Iris pigment epithelial cell (primary cell): ENCODE measurements at regions not wholly inside any gene's neighbourhood (a gene's known extent, or its start where the extent isn't known, plus 50 kb on each side); places are given as distances from the start of the nearest gene placed in this dataset.

Source experiments
- DNase-seq: peaks from one replicate; pipeline ENCODE4 v3.0.0-alpha.2; 2011; ENCODE audit warnings: low read depth

- no peak for DNase-seq
These were observed 212.7 kb downstream of the HNMT start for GRCh38 chr2:138176862-138177439.

GRCh38 chr2:138177693-138178092, 213.4 kb downstream of the HNMT start:
- DNase-seq: no peak

GRCh38 chr2:138180692-138181386, 216.6 kb downstream of the HNMT start:
- no peak for DNase-seq

- DNase-seq: no peak
These were observed 218.1 kb downstream of the HNMT start for GRCh38 chr2:138182250-138182936.

- no peak for DNase-seq
These were observed 218.7 kb downstream of the HNMT start for GRCh38 chr2:138182937-138183312.

GRCh38 chr2:138183705-138184104, 219.4 kb downstream of the HNMT start:
- DNase-seq: no peak

- no peak for DNase-seq
These were observed 220.2 kb downstream of the HNMT start for GRCh38 chr2:138184428-138184827.

GRCh38 chr2:138185827-138186226, 221.6 kb downstream of the HNMT start:
- DNase-seq: no peak

- DNase-seq: no peak
These were observed 222.9 kb downstream of the HNMT start for GRCh38 chr2:138187221-138187620.

GRCh38 chr2:138190999-138191398, 226.7 kb downstream of the HNMT start:
- no peak for DNase-seq

GRCh38 chr2:138193416-138194213, 229.3 kb downstream of the HNMT start:
- DNase-seq: no peak

GRCh38 chr2:138201286-138201685, 237.0 kb downstream of the HNMT start:
- DNase-seq: peak; percentile 17

- DNase-seq: no peak
These were observed 238.5 kb downstream of the HNMT start for GRCh38 chr2:138202762-138203161.

- no peak for DNase-seq
These were observed 241.0 kb downstream of the HNMT start for GRCh38 chr2:138205281-138205680.

GRCh38 chr2:138207074-138207930, 243.0 kb downstream of the HNMT start:
- DNase-seq: no peak

GRCh38 chr2:138209009-138209408, 244.7 kb downstream of the HNMT start:
- DNase-seq: peak; percentile 3

- no peak for DNase-seq
These were observed 246.2 kb downstream of the HNMT start for GRCh38 chr2:138210487-138210886.

- no peak for DNase-seq
These were observed 248.2 kb downstream of the HNMT start for GRCh38 chr2:138212434-138212833.

GRCh38 chr2:138213084-138213483, 248.8 kb downstream of the HNMT start:
- no peak for DNase-seq

GRCh38 chr2:138213624-138214023, 249.4 kb downstream of the HNMT start:
- DNase-seq: no peak

- DNase-seq: no peak
These were observed 251.7 kb downstream of the HNMT start for GRCh38 chr2:138215958-138216357.

- DNase-seq: no peak
These were observed 253.7 kb downstream of the HNMT start for GRCh38 chr2:138217975-138218374.
